ENCODE measurements at regions not wholly inside any gene's neighbourhood (a gene's known extent, or its start where the extent isn't known, plus 50 kb on each side); places are given as distances from the start of the nearest gene placed in this dataset.

DNA sequence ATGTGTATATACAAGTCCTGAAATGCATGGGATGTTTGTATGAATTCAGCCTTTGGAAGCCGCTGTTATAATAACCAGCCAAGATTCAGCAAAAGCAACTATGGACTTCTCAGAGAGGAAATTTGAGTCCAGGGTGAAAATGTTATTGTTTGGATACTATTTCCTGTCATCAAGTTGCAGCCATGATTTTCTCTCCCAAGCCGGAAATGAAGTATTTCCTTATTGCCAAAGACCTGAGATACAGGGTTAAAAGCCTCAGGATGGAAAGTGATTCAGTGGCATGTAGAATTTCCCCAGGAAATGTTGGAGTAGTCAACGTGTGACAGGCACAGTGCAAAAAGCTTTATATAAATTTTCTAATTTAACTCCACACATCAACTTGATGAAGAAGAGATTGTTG lies 133.9 kb downstream of the IRS2 start:
- Histone ChIP-seq H2BK5ac (ENCODE audit: low read depth, low read length, poor library complexity, severe bottlenecking) (no peak overlapping the region), H2AK5ac (ENCODE audit: low read depth, low read length) (no peak overlapping the region), H2BK120ac (ENCODE audit: low read depth, low read length) (no peak overlapping the region), H3K4ac (ENCODE audit: low read depth, low read length) (no peak overlapping the region), H2AK9ac (replicated peaks; ENCODE audit: low read depth, low read length, poor library complexity) (no peak overlapping the region), H3K18ac (ENCODE audit: low read depth, low read length) (no peak overlapping the region), H3K27ac (ENCODE audit: insufficient read depth, low read length) (no peak overlapping the region), H2AFZ (replicated peaks; ENCODE audit: low read length, poor library complexity) (no peak overlapping the region), H2BK15ac (ENCODE audit: low read depth, low read length) (no peak overlapping the region), H3K4me1 (ENCODE audit: control insufficient read depth, insufficient read depth, low read length) (no peaks in the 10 kb centered on the region), H4K20me1 (ENCODE audit: insufficient read depth, low read length) (no peaks in the 10 kb centered on the region), H3K36me3 (ENCODE audit: control insufficient read depth, insufficient read depth, low read length) (no peaks in the 10 kb centered on the region), H3K4me2 (ENCODE audit: low read depth, low read length) (no peak overlapping the region), H4K91ac (ENCODE audit: insufficient read depth, low read depth, low read length) (no peak overlapping the region), H3K9me1 (ENCODE audit: insufficient read depth, low read length) (peaks cover 4% of the 10 kb centered on the region; the same call in 1 of the 2 replicates), H3K56ac (ENCODE audit: extremely low read depth, insufficient read depth, low read length) (no peak overlapping the region), H4K8ac (ENCODE audit: low read depth in 2 of 2, low read length in 2 of 2) (no peak overlapping the region), H3K23ac (ENCODE audit: low read depth, low read length) (no peak overlapping the region), H3K27me3 (ENCODE audit: control insufficient read depth, insufficient read depth, low read length) (peaks cover 3% of the 10 kb centered on the region), H3K4me3 (ENCODE audit: insufficient read depth, low read depth, low read length) (no peak overlapping the region), H4K5ac (ENCODE audit: low read depth, low read length) (no peak overlapping the region), H3K14ac (replicated peaks; ENCODE audit: low read depth, low read length) (no peak overlapping the region), H2BK20ac (ENCODE audit: low read depth, low read length) (no peak overlapping the region), H3K9me3 (ENCODE audit: control insufficient read depth, insufficient read depth, low read length) (no peaks in the 10 kb centered on the region), H3K79me1 (ENCODE audit: low read depth in 1 of 2, low read length in 2 of 2) (no peaks in the 10 kb centered on the region), H3K9ac (ENCODE audit: low read depth, low read length) (no peak overlapping the region)
- no TSS peak for BruUV-seq (replicated peaks)
- intact Hi-C loops (cut with micrococcal nuclease) (no loop called here), in situ Hi-C loops (cut with MboI; ENCODE audit: low sequenced_read_pairs) (no loop called here), dilution Hi-C loops (cut with HindIII; ENCODE audit: low sequenced_read_pairs, unreplicated experiment) (no loop called here)
- peak; percentile 16 for DNase-seq
- ChIA-PET POLR2A (ENCODE audit: unreplicated experiment) (no interaction called here), CTCF (no interaction called here)
- peak; percentile 76 for ATAC-seq (ENCODE audit: low read depth)
- TF ChIP-seq RCOR1 (IDR thresholded peaks at IDR 0.05; ENCODE audit: insufficient replicate concordance, low read length) (no peak), SMC3 (IDR thresholded peaks at IDR 0.05; ENCODE audit: low read depth, low read length) (no peak), RFX5 (IDR thresholded peaks at IDR 0.05; ENCODE audit: low read depth, low read length) (no peak), CHD1 (IDR thresholded peaks at IDR 0.05; ENCODE audit: low read depth, low read length) (no peak), MAFK (IDR thresholded peaks at IDR 0.05; ENCODE audit: low read depth, low read length) (no peak)
- TF ChIP-seq, protein P1, sequence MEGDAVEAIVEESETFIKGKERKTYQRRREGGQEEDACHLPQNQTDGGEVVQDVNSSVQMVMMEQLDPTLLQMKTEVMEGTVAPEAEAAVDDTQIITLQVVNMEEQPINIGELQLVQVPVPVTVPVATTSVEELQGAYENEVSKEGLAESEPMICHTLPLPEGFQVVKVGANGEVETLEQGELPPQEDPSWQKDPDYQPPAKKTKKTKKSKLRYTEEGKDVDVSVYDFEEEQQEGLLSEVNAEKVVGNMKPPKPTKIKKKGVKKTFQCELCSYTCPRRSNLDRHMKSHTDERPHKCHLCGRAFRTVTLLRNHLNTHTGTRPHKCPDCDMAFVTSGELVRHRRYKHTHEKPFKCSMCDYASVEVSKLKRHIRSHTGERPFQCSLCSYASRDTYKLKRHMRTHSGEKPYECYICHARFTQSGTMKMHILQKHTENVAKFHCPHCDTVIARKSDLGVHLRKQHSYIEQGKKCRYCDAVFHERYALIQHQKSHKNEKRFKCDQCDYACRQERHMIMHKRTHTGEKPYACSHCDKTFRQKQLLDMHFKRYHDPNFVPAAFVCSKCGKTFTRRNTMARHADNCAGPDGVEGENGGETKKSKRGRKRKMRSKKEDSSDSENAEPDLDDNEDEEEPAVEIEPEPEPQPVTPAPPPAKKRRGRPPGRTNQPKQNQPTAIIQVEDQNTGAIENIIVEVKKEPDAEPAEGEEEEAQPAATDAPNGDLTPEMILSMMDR (conservative IDR thresholded peaks at IDR 0.05; ENCODE audit: low read depth, low read length), result no peak
- TF ChIP-seq, protein P2, sequence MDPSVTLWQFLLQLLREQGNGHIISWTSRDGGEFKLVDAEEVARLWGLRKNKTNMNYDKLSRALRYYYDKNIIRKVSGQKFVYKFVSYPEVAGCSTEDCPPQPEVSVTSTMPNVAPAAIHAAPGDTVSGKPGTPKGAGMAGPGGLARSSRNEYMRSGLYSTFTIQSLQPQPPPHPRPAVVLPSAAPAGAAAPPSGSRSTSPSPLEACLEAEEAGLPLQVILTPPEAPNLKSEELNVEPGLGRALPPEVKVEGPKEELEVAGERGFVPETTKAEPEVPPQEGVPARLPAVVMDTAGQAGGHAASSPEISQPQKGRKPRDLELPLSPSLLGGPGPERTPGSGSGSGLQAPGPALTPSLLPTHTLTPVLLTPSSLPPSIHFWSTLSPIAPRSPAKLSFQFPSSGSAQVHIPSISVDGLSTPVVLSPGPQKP (IDR thresholded peaks at IDR 0.05; ENCODE audit: borderline replicate concordance, low read depth, low read length), result no peak
- WGBS, 2 experiments (ENCODE audit: extremely low coverage in 2 of 2, insufficient read length in 1 of 2), result no CpG with 5 or more reads among the region's 3 CpGs

All from IMR-90 (cell line).